Mucosa of rectum (tissue), 2 donors: ENCODE measurements at regions not wholly inside any gene's neighbourhood (a gene's known extent, or its start where the extent isn't known, plus 50 kb on each side); places are given as distances from the start of the nearest gene placed in this dataset.
"Not testable (repeated sequence)": the region's sequence is repeated elsewhere in the genome, so short reads cannot be mapped to it uniquely, and the experiment has no call there.

Experiments used
- H3K27ac ChIP-seq, 2 donors: one replicate each; pipeline ENCODE4 v1.7.0; 2013; ENCODE audit warnings: inconsistent platforms in 2 of 2, low read depth in 2 of 2, low read length in 2 of 2
- H3K27me3 ChIP-seq, 2 donors: one replicate each; pipeline ENCODE4 v1.7.0; 2013; ENCODE audit warnings: low read length in 2 of 2; ENCODE audit not compliant: control insufficient read depth in 2 of 2, insufficient read depth in 2 of 2
- H3K36me3 ChIP-seq, 2 donors: one replicate each; pipeline ENCODE4 v1.7.0; 2013; ENCODE audit warnings: low read length in 2 of 2; ENCODE audit not compliant: control insufficient read depth in 2 of 2, insufficient read depth in 2 of 2
- H3K4me1 ChIP-seq, 2 donors: one replicate each; pipeline ENCODE4 v1.7.0; 2013; ENCODE audit warnings: low read length in 2 of 2, mild to moderate bottlenecking in 1 of 2; ENCODE audit not compliant: control insufficient read depth in 2 of 2, insufficient read depth in 2 of 2
- H3K4me3 ChIP-seq, 2 donors: one replicate each; pipeline ENCODE4 v1.7.0; 2013; ENCODE audit warnings: low read length in 2 of 2
- H3K9ac ChIP-seq, 2 donors: one replicate each; pipeline ENCODE4 v1.7.0; 2013; ENCODE audit warnings: low read length in 2 of 2, low read depth in 1 of 2, mild to moderate bottlenecking in 1 of 2
- H3K9me3 ChIP-seq, 2 donors: one replicate each; pipeline ENCODE4 v1.7.0; 2013; ENCODE audit warnings: low read length in 2 of 2; ENCODE audit not compliant: control insufficient read depth in 2 of 2
- donor health status: healthy.
- donor health status: Normal muscosa, but diverticular disease.

DNA sequence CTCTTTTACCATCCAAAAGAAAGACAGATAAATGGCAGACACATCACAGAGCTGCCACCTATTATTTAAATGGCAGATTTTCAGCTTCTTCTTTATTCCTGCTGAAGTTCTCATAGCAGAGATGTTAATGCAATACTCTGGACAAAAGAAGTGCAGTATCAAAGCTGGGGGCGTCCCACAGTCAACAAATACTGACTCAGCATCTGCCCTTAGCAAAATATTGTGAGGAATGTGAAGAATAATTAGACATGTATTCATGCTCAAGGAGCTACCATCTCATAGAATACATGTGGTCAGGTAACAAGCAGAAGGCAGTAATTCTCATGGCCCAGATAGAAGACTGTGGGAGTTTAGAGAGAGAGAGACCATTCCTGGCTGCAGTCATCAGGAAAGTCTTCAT is 108.0 kb upstream of the TANK start:
- no peak overlapping the region for H3K9ac ChIP-seq
- no peaks in the 10 kb centered on the region for H3K36me3 ChIP-seq
- H3K9me3 ChIP-seq = no peaks in the 10 kb centered on the region
- no peaks in the 10 kb centered on the region for H3K4me1 ChIP-seq
- no peak overlapping the region for H3K4me3 ChIP-seq
- H3K27me3 ChIP-seq = peaks cover 0 to 3% of the 10 kb centered on the region in 2 donors
- no peak overlapping the region for H3K27ac ChIP-seq

GRCh38 chr2:161055289-161055688 is 104.9 kb upstream of the TANK start:
- no peak overlapping the region for H3K9ac ChIP-seq
- H3K27me3 ChIP-seq = no peaks in the 10 kb centered on the region
- H3K9me3 ChIP-seq = no peaks in the 10 kb centered on the region
- no peak overlapping the region for H3K27ac ChIP-seq
- no peaks in the 10 kb centered on the region for H3K4me1 ChIP-seq
- H3K36me3 ChIP-seq = no peaks in the 10 kb centered on the region
- H3K4me3 ChIP-seq = no peak overlapping the region

- Histone ChIP-seq H3K4me3 (no peak overlapping the region), H3K4me1 (peaks cover 0 to 2% of the 10 kb centered on the region in 2 donors), H3K27me3 (no peaks in the 10 kb centered on the region), H3K9ac (no peak overlapping the region), H3K27ac (no peak overlapping the region), H3K36me3 (no peaks in the 10 kb centered on the region), H3K9me3 (no peaks in the 10 kb centered on the region)
Measured at GRCh38 chr2:161059388-161059787, 100.8 kb upstream of the TANK start.

GRCh38 chr2:161061786-161062185 is 98.4 kb upstream of the TANK start:
- Histone ChIP-seq H3K27me3 (no peaks in the 10 kb centered on the region), H3K4me1 (peaks cover 0 to 2% of the 10 kb centered on the region in 2 donors), H3K9me3 (no peaks in the 10 kb centered on the region), H3K9ac (no peak overlapping the region), H3K27ac (no peak overlapping the region), H3K4me3 (no peak overlapping the region), H3K36me3 (no peaks in the 10 kb centered on the region)

GRCh38 chr2:161063157-161063945 is 96.9 kb upstream of the TANK start:
- Histone ChIP-seq H3K4me3 (peak overlapping the region in 1 of 2 donors; percentile 37), H3K27ac (no peak overlapping the region), H3K36me3 (no peaks in the 10 kb centered on the region), H3K9ac (no peak overlapping the region), H3K4me1 (peaks cover 0 to 2% of the 10 kb centered on the region in 2 donors), H3K27me3 (no peaks in the 10 kb centered on the region), H3K9me3 (no peaks in the 10 kb centered on the region)

- no peak overlapping the region for H3K27ac ChIP-seq
- H3K27me3 ChIP-seq = no peaks in the 10 kb centered on the region
- peaks cover 0 to 2% of the 10 kb centered on the region in 2 donors for H3K4me1 ChIP-seq
- no peaks in the 10 kb centered on the region for H3K9me3 ChIP-seq
- no peak overlapping the region for H3K4me3 ChIP-seq
- H3K36me3 ChIP-seq = no peaks in the 10 kb centered on the region
- H3K9ac ChIP-seq = no peak overlapping the region
Measured at GRCh38 chr2:161063946-161064306, 96.3 kb upstream of the TANK start.

GRCh38 chr2:161067846-161068350 is 92.3 kb upstream of the TANK start:
- H3K4me1 ChIP-seq = peaks cover 0 to 2% of the 10 kb centered on the region in 2 donors
- no peak overlapping the region for H3K27ac ChIP-seq
- no peaks in the 10 kb centered on the region for H3K27me3 ChIP-seq
- no peak overlapping the region for H3K9ac ChIP-seq
- no peaks in the 10 kb centered on the region for H3K36me3 ChIP-seq
- H3K9me3 ChIP-seq = no peaks in the 10 kb centered on the region
- no peak overlapping the region for H3K4me3 ChIP-seq

- H3K27me3 ChIP-seq = no peaks in the 10 kb centered on the region
- H3K4me1 ChIP-seq = no peaks in the 10 kb centered on the region
- H3K36me3 ChIP-seq = no peaks in the 10 kb centered on the region
- H3K9ac ChIP-seq = no peak overlapping the region
- H3K4me3 ChIP-seq = no peak overlapping the region
- no peak overlapping the region for H3K27ac ChIP-seq
- no peaks in the 10 kb centered on the region for H3K9me3 ChIP-seq
Measured at GRCh38 chr2:161068670-161069069, 91.6 kb upstream of the TANK start.

DNA sequence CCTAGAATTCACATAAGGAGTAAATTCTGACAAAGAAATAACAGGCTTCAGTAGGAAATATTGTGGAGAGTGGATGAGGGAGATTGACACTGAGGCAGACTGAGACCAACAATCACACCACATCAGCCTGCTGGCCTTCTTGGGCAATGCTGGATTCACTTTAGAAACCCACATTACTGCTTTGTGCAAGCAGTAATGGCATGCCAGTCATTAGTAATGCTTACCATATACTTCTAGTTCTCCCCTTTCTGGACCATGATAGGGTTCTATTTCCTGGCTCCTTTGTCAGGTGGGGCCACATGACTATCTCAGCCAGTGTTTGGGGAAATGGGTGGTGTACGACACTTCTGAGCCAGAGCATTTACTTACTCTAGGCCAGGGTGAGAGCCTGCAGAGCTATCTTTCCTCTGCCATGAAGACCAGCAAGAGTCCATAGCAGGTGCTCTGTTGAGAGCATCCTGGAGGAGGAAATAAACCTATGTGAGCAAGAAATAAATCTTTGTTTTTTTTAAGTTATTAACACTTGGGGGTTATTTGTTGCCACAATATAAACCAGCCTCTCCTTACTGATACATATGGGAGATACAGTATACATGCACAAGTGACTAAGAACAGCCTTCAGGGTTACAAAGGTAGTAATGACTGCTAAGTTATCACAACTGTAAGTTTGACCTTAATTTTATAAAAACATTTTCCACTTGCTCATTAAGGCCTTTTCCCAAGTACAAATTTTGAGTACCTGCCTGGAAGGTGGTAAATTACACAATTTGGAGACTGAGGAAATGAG is 89.3 kb upstream of the TANK start:
- H3K36me3 ChIP-seq = no peaks in the 10 kb centered on the region
- no peaks in the 10 kb centered on the region for H3K4me1 ChIP-seq
- H3K27ac ChIP-seq = no peak overlapping the region
- H3K4me3 ChIP-seq = no peak overlapping the region
- H3K9me3 ChIP-seq = no peaks in the 10 kb centered on the region
- no peaks in the 10 kb centered on the region for H3K27me3 ChIP-seq
- no peak overlapping the region for H3K9ac ChIP-seq

DNA sequence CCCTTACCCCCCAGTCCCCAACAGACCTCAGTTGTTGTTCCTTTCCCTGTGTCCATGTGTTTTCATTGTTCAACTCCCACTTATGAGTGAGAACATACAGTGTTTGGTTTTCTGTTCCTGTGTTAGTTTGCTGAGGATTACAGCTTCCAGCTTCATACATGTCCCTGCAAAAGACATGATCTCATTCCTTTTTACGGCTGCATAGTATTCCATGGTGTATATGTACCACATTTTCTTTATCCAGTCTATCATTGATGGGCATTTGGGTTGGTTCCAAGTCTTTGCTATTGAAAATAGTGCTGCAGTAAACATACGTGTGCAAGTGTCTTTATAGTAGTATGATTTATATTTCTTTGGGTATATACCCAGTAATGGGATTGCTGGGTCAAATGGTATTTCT is 87.8 kb upstream of the TANK start:
- H3K4me1 ChIP-seq, H3K27ac ChIP-seq, H3K4me3 ChIP-seq, H3K9me3 ChIP-seq, H3K27me3 ChIP-seq, H3K9ac ChIP-seq, H3K36me3 ChIP-seq: not testable (repeated sequence)
